ENCODE measurements at regions not wholly inside any gene's neighbourhood (a gene's known extent, or its start where the extent isn't known, plus 50 kb on each side); places are given as distances from the start of the nearest gene placed in this dataset.

GRCh38 chr1:88068407-88068960 lies 615.6 kb upstream of the PKN2 start:
- no peak overlapping the region for H3K27ac Mint-ChIP-seq
- DNase-seq (ENCODE audit: low spot score) (no peak), ATAC-seq (no peak)
- POLR2A ChIA-PET = no interaction called here
- H3K4me1 Mint-ChIP-seq = 0 out of 2 replicates have a peak, but pooled peaks cover 3% of the 10 kb centered on the region
- no peaks in the 10 kb centered on the region for H3K9me3 Mint-ChIP-seq
- CTCF ChIA-PET = no interaction called here
- no peaks in the 10 kb centered on the region for H3K36me3 Mint-ChIP-seq
- TF ChIP-seq NR2C2 (CRISPR knock-in tag; IDR thresholded peaks at IDR 0.05) (no peak), RORB (CRISPR knock-in tag; IDR thresholded peaks at IDR 0.05) (no peak), NFE2L1 (CRISPR knock-in tag; IDR thresholded peaks at IDR 0.05) (no peak), PREB (CRISPR knock-in tag; IDR thresholded peaks at IDR 0.05; ENCODE audit: borderline replicate concordance) (no peak), SMAD3 (CRISPR knock-in tag; IDR thresholded peaks at IDR 0.05; ENCODE audit: borderline replicate concordance) (no peak), ZNF317 (CRISPR knock-in tag; IDR thresholded peaks at IDR 0.05; ENCODE audit: borderline replicate concordance, low read depth) (no peak), MAX (CRISPR knock-in tag; IDR thresholded peaks at IDR 0.05) (no peak)
- no peak overlapping the region for H3K4me3 Mint-ChIP-seq
- no peaks in the 10 kb centered on the region for H3K27me3 Mint-ChIP-seq (ENCODE audit: low read depth)

- DNase-seq (ENCODE audit: low spot score) (no peak), ATAC-seq (no peak)
- H3K27ac Mint-ChIP-seq = no peak overlapping the region
- CTCF ChIA-PET = interaction anchor here (0.6 to 1.6 kb wide), 2 partner anchors 8 to 10 kb away, joined by 3 to 5 read pairs; no protein-coding TSS in a partner anchor
- H3K27me3 Mint-ChIP-seq (ENCODE audit: low read depth) = no peaks in the 10 kb centered on the region
- no peaks in the 10 kb centered on the region for H3K4me1 Mint-ChIP-seq
- no peak overlapping the region for H3K4me3 Mint-ChIP-seq
- POLR2A ChIA-PET = no interaction called here
- H3K9me3 Mint-ChIP-seq = no peaks in the 10 kb centered on the region
- H3K36me3 Mint-ChIP-seq = no peaks in the 10 kb centered on the region
- TF ChIP-seq ETV6 (CRISPR knock-in tag; IDR thresholded peaks at IDR 0.05) (no peak), IRF2 (CRISPR knock-in tag; IDR thresholded peaks at IDR 0.05; ENCODE audit: borderline replicate concordance, low read depth) (no peak), ZNF423 (CRISPR knock-in tag; IDR thresholded peaks at IDR 0.05) (no peak), NR1H2 (CRISPR knock-in tag; IDR thresholded peaks at IDR 0.05) (no peak), CDX4 (CRISPR knock-in tag; IDR thresholded peaks at IDR 0.05; ENCODE audit: borderline replicate concordance) (no peak), ZNF263 (CRISPR knock-in tag; IDR thresholded peaks at IDR 0.05; ENCODE audit: low read depth) (no peak), PRRX2 (CRISPR knock-in tag; IDR thresholded peaks at IDR 0.05) (no peak), KAT7 (CRISPR knock-in tag; IDR thresholded peaks at IDR 0.05; ENCODE audit: borderline replicate concordance) (no peak), STAT6 (CRISPR knock-in tag; conservative IDR thresholded peaks at IDR 0.05; ENCODE audit: low read depth) (no peak), ZMAT4 (CRISPR knock-in tag; IDR thresholded peaks at IDR 0.05) (no peak), CTCF (IDR thresholded peaks at IDR 0.05) (no peak), ZNF512 (CRISPR knock-in tag; IDR thresholded peaks at IDR 0.05; ENCODE audit: borderline replicate concordance) (no peak), ZBTB21 (CRISPR knock-in tag; IDR thresholded peaks at IDR 0.05; ENCODE audit: borderline replicate concordance) (no peak), HMGXB4 (CRISPR knock-in tag; IDR thresholded peaks at IDR 0.05) (no peak), ZNF219 (CRISPR knock-in tag; IDR thresholded peaks at IDR 0.05; ENCODE audit: borderline replicate concordance) (no peak)
These were observed 613.1 kb upstream of the PKN2 start for GRCh38 chr1:88070956-88071355.
